A673 (cell line): ENCODE measurements at regions not wholly inside any gene's neighbourhood (a gene's known extent, or its start where the extent isn't known, plus 50 kb on each side); places are given as distances from the start of the nearest gene placed in this dataset.

Experiments
- BruUV-seq: library from RNA; stranded (reverse); fragments of 400-500 nt; replicated peaks from 2 replicates; lab custom pipeline; 2021; lab: Mats Ljungman, UMichigan
- CTCF ChIA-PET: fragments of 300-600 bp; sonication (Branson Sonifier 250); formaldehyde crosslinking; loops from one replicate; lab custom pipeline; 2022; ENCODE audit warnings: antibody characterized with exemption; lab: Charles Lee
- POLR2A ChIA-PET: fragments of 300-600 bp; sonication (Branson Sonifier 250); formaldehyde crosslinking; loops from one replicate; lab custom pipeline; 2022; ENCODE audit warnings: antibody characterized with exemption; ENCODE audit not compliant: low non-redundant PET; lab: Charles Lee
- DNase-seq: peaks from one replicate; pipeline ENCODE4 v3.0.0-alpha.2; 2015; ENCODE audit warnings: low spot score
- H3K27ac ChIP-seq: fragments of 200-600 bp; sonication (generic); 2 replicates; pipeline ENCODE4 v1.5.1; 2016; ENCODE audit warnings: mixed run types, low read depth, mild to moderate bottlenecking, mixed read lengths, antibody characterized with exemption, low read length; ENCODE audit not compliant: poor library complexity, severe bottlenecking
- H3K27me3 ChIP-seq: fragments of 200-600 bp; sonication (generic); replicated peaks from 2 replicates; pipeline ENCODE4 v1.6.1; 2017; ENCODE audit warnings: mixed run types, low read depth, mild to moderate bottlenecking, mixed read lengths, antibody characterized with exemption, low read length; ENCODE audit not compliant: insufficient read depth, poor library complexity
- H3K36me3 ChIP-seq: fragments of 200-600 bp; sonication (generic); 2 replicates; pipeline ENCODE4 v1.6.1; 2016; ENCODE audit warnings: mixed run types, mild to moderate bottlenecking, mixed read lengths, antibody characterized with exemption, low read length; ENCODE audit not compliant: insufficient read depth, poor library complexity, severe bottlenecking
- H3K4me1 ChIP-seq: fragments of 200-600 bp; sonication (generic); 2 replicates; pipeline ENCODE4 v1.6.1; 2017; ENCODE audit warnings: mixed run types, mild to moderate bottlenecking, mixed read lengths, antibody characterized with exemption, low read length; ENCODE audit not compliant: insufficient read depth, poor library complexity, severe bottlenecking
- H3K4me3 ChIP-seq: fragments of 200-600 bp; sonication (generic); 2 replicates; pipeline ENCODE4 v1.5.1; 2016; ENCODE audit warnings: low read depth, mixed run types, mild to moderate bottlenecking, mixed read lengths, low read length; ENCODE audit not compliant: poor library complexity, severe bottlenecking
- H3K9me3 ChIP-seq: fragments of 200-600 bp; sonication (generic); 2 replicates; pipeline ENCODE4 v1.6.1; 2016; ENCODE audit warnings: mixed run types, low read depth, mild to moderate bottlenecking, mixed read lengths, antibody characterized with exemption, low read length; ENCODE audit not compliant: poor library complexity, severe bottlenecking
- CTCF ChIP-seq: fragments of 300-800, 200-600 bp; sonication (generic); conservative IDR thresholded peaks from 2 replicates; pipeline ENCODE4 v1.5.1; 2017; ENCODE audit warnings: low read depth, mild to moderate bottlenecking, antibody characterized with exemption, low read length, moderate library complexity, mixed read lengths
- EZH2 ChIP-seq: fragments of 200-600 bp; sonication (generic); IDR thresholded peaks from 2 replicates; pipeline ENCODE4 v1.6.1; 2017; ENCODE audit warnings: borderline replicate concordance, low read depth, mild to moderate bottlenecking, mixed read lengths, antibody characterized with exemption, low read length; ENCODE audit not compliant: poor library complexity, severe bottlenecking
- intact Hi-C: fragments of 100-400 bp; cut with micrococcal nuclease; formaldehyde crosslinking; loops from one replicate; pipeline ENCODE4 v1.10.0; 2022; ENCODE audit not compliant: unreplicated experiment

- BruUV-seq = no TSS peak
- H3K27me3 ChIP-seq = no peaks in the 10 kb centered on the region
- CTCF ChIA-PET = no interaction called here
- H3K4me3 ChIP-seq = no peak overlapping the region
- H3K9me3 ChIP-seq = no peaks in the 10 kb centered on the region
- TF ChIP-seq CTCF (no peak), EZH2 (no peak)
- no peaks in the 10 kb centered on the region for H3K36me3 ChIP-seq
- no peak for DNase-seq
- peaks cover 18% of the 10 kb centered on the region for H3K4me1 ChIP-seq
- POLR2A ChIA-PET = interaction anchor here (0.6 kb wide), 1 partner anchor 132 kb away, joined by 4 read pairs; no protein-coding TSS in a partner anchor
- intact Hi-C loops = no loop called here
- no peak overlapping the region for H3K27ac ChIP-seq
Observed at GRCh38 chr7:33775790-33776189, 129.5 kb upstream of the BMPER start.

GRCh38 chr7:33776788-33777187 is 128.6 kb upstream of the BMPER start:
- intact Hi-C loops = no loop called here
- Histone ChIP-seq H3K27me3 (no peaks in the 10 kb centered on the region), H3K4me1 (peaks cover 18% of the 10 kb centered on the region), H3K27ac (no peak overlapping the region), H3K36me3 (no peaks in the 10 kb centered on the region), H3K9me3 (no peaks in the 10 kb centered on the region), H3K4me3 (no peak overlapping the region)
- BruUV-seq = no TSS peak
- ChIA-PET CTCF (no interaction called here), POLR2A (no interaction called here)
- no peak for TF ChIP-seq EZH2
- TF ChIP-seq CTCF = no peak
- DNase-seq = no peak

GRCh38 chr7:33778195-33778594 is 127.1 kb upstream of the BMPER start:
- intact Hi-C loops = no loop called here
- Histone ChIP-seq H3K36me3 (no peaks in the 10 kb centered on the region), H3K9me3 (peaks cover 4% of the 10 kb centered on the region), H3K27me3 (no peaks in the 10 kb centered on the region), H3K4me3 (no peak overlapping the region), H3K27ac (no peak overlapping the region), H3K4me1 (peaks cover 18% of the 10 kb centered on the region)
- no TSS peak for BruUV-seq
- TF ChIP-seq CTCF (no peak), EZH2 (no peak)
- POLR2A ChIA-PET = no interaction called here
- DNase-seq = no peak
- CTCF ChIA-PET = no interaction called here
